CD14-positive monocyte (primary cell): ENCODE measurements at regions not wholly inside any gene's neighbourhood (a gene's known extent, or its start where the extent isn't known, plus 50 kb on each side); places are given as distances from the start of the nearest gene placed in this dataset.

ENCODE experiments used
- DNase-seq, 3 donors: peaks; one replicate each; pipeline ENCODE4 v3.0.0-alpha.2; 2011 to 2022
- H2AFZ ChIP-seq: 2 replicates; pipeline ENCODE4 v1.6.0; 2012; ENCODE audit warnings: mild to moderate bottlenecking, low read depth, low read length, inconsistent platforms; ENCODE audit not compliant: insufficient read depth, poor library complexity, severe bottlenecking
- H3K27ac ChIP-seq, 2 donors: 1 replicate in 1 of 2; 2 replicates in 1 of 2; pipeline ENCODE4 v1.5.1; 2012 to 2013; ENCODE audit warnings: low read length in 2 of 2, control low read depth in 1 of 2, inconsistent platforms in 1 of 2, low read depth in 1 of 2, mild to moderate bottlenecking in 1 of 2
- H3K27me3 ChIP-seq, 2 donors: one replicate each; pipeline versions ENCODE4 v1.6.0 to v1.6.1; 2011 to 2013; ENCODE audit warnings: low read length in 2 of 2; ENCODE audit not compliant: control insufficient read depth in 2 of 2, insufficient read depth in 2 of 2
- H3K36me3 ChIP-seq, 2 donors: replicated peaks in 1 of 2; 1 replicate in 1 of 2; 2 replicates in 1 of 2; pipeline versions ENCODE4 v1.5.1 to v1.6.1; 2012 to 2013; ENCODE audit warnings: low read length in 2 of 2, control low read depth in 1 of 2, inconsistent platforms in 1 of 2, mild to moderate bottlenecking in 1 of 2; ENCODE audit not compliant: insufficient read depth in 2 of 2, control insufficient read depth in 1 of 2
- H3K4me1 ChIP-seq, 2 donors: 1 replicate in 1 of 2; 2 replicates in 1 of 2; pipeline versions ENCODE4 v1.5.1 to v1.6.1; 2012 to 2013; ENCODE audit warnings: low read length in 2 of 2, control low read depth in 1 of 2, inconsistent platforms in 1 of 2, mild to moderate bottlenecking in 1 of 2, moderate library complexity in 1 of 2; ENCODE audit not compliant: insufficient read depth in 2 of 2, control insufficient read depth in 1 of 2
- H3K4me2 ChIP-seq: replicated peaks from 2 replicates; pipeline ENCODE3; 2012; ENCODE audit warnings: low read length, moderate library complexity, mild to moderate bottlenecking; ENCODE audit not compliant: poor library complexity, severe bottlenecking; ENCODE audit errors: extremely low read depth
- H3K4me3 ChIP-seq, 3 experiments: fragments of 200-600 bp in 1 of 3; sonication (generic) in 1 of 3; replicated peaks in 1 of 3; 1 replicate in 2 of 3; 2 replicates in 1 of 3; pipeline ENCODE4 v1.5.1; 2011 to 2013; ENCODE audit warnings: low read length in 3 of 3, mild to moderate bottlenecking in 3 of 3, control low read depth in 2 of 3, low read depth in 2 of 3, inconsistent platforms in 1 of 3, moderate library complexity in 1 of 3
- H3K79me2 ChIP-seq: 2 replicates; pipeline ENCODE4 v1.6.0; 2012; ENCODE audit warnings: mild to moderate bottlenecking, control low read depth, inconsistent platforms, low read length, moderate library complexity; ENCODE audit not compliant: insufficient read depth
- H3K9ac ChIP-seq: 2 replicates; pipeline ENCODE4 v1.6.0; 2017; ENCODE audit warnings: low read length, mild to moderate bottlenecking; ENCODE audit not compliant: insufficient read depth, poor library complexity, severe bottlenecking
- H3K9me3 ChIP-seq, 2 donors: replicated peaks in 1 of 2; 1 replicate in 1 of 2; 2 replicates in 1 of 2; pipeline versions ENCODE4 v1.5.1 to v1.6.1; 2012 to 2013; ENCODE audit warnings: low read length in 2 of 2, control low read depth in 1 of 2; ENCODE audit not compliant: control insufficient read depth in 1 of 2, insufficient read depth in 1 of 2
- H4K20me1 ChIP-seq: 2 replicates; pipeline ENCODE4 v1.6.0; 2012; ENCODE audit warnings: mild to moderate bottlenecking, low read length, control low read depth, moderate library complexity; ENCODE audit not compliant: insufficient read depth
- H3K27ac Mint-ChIP-seq, 7 donors: one replicate each; pipeline ENCODE4 v1.8.0; 2020; ENCODE audit warnings: mild to moderate bottlenecking in 7 of 7, mixed read lengths in 7 of 7, moderate library complexity in 6 of 7, inconsistent platforms in 2 of 7
- H3K27me3 Mint-ChIP-seq, 3 donors: one replicate each; pipeline ENCODE4 v1.8.0; 2021 to 2022; ENCODE audit warnings: low read depth in 3 of 3, mild to moderate bottlenecking in 3 of 3, mixed read lengths in 3 of 3, moderate library complexity in 3 of 3, inconsistent platforms in 1 of 3
- H3K36me3 Mint-ChIP-seq, 2 donors: one replicate each; pipeline ENCODE4 v1.8.0; 2020; ENCODE audit warnings: mixed read lengths in 2 of 2, inconsistent platforms in 1 of 2, mild to moderate bottlenecking in 1 of 2
- H3K4me1 Mint-ChIP-seq: one replicate; pipeline ENCODE4 v1.8.0; 2020; ENCODE audit warnings: mild to moderate bottlenecking, mixed read lengths
- H3K4me3 Mint-ChIP-seq, 2 donors: one replicate each; pipeline ENCODE4 v1.8.0; 2020; ENCODE audit warnings: mild to moderate bottlenecking in 2 of 2, mixed read lengths in 2 of 2, moderate library complexity in 1 of 2
- H3K9me3 Mint-ChIP-seq, 7 donors: one replicate each; pipeline ENCODE4 v1.8.0; 2020 to 2022; ENCODE audit warnings: mixed read lengths in 7 of 7, mild to moderate bottlenecking in 6 of 7, moderate library complexity in 6 of 7, inconsistent platforms in 2 of 7
- WGBS: methylation state at CpG from one replicate; pipeline ENCODE4 v1.1.5; 2013; ENCODE audit warnings: missing lambda C conversion rate; ENCODE audit not compliant: insufficient coverage; 5-methylcytosine and 5-hydroxymethylcytosine counted together
- intact Hi-C, 2 donors: fragments of 100-400 bp; cut with micrococcal nuclease; formaldehyde crosslinking; loops; one replicate each; pipeline versions ENCODE4 v1.15.0 to v1.15.1; 2023
- TF ChIP-seq, protein P1 (sequence below): fragments of 200-600 bp; IDR thresholded peaks from one replicate; pipeline ENCODE4 v1.8.0; 2022; ENCODE audit warnings: antibody characterized with exemption, mild to moderate bottlenecking

DNA sequence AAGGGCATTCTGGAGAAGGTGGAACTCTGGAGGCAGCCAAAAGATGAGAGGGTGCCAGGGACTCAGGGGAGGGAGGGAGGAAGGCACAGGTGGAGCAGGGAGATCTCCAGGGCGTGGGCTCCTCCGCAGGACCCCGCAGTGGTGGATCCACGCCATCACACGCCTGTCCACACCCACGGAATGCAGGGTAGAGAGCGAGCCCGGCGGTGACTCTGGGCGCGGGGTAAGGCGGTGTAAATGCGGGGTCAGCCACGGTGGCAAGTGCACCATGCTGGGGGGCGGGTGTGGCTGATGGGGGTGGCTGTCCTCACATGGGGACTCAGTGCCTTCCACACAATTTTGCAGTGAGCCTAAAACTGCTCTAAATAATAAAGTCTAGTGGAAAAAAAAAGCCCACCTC is 105.1 kb upstream of the TTC34 start:
- TF ChIP-seq, protein P1, sequence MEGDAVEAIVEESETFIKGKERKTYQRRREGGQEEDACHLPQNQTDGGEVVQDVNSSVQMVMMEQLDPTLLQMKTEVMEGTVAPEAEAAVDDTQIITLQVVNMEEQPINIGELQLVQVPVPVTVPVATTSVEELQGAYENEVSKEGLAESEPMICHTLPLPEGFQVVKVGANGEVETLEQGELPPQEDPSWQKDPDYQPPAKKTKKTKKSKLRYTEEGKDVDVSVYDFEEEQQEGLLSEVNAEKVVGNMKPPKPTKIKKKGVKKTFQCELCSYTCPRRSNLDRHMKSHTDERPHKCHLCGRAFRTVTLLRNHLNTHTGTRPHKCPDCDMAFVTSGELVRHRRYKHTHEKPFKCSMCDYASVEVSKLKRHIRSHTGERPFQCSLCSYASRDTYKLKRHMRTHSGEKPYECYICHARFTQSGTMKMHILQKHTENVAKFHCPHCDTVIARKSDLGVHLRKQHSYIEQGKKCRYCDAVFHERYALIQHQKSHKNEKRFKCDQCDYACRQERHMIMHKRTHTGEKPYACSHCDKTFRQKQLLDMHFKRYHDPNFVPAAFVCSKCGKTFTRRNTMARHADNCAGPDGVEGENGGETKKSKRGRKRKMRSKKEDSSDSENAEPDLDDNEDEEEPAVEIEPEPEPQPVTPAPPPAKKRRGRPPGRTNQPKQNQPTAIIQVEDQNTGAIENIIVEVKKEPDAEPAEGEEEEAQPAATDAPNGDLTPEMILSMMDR, result no peak
- Histone ChIP-seq H3K36me3 (no peaks in the 10 kb centered on the region), H3K4me2 (no peak overlapping the region), H3K4me3 (no peak overlapping the region), H3K9me3 (no peaks in the 10 kb centered on the region), H3K27ac (no peak overlapping the region), H3K9ac (no peak overlapping the region), H2AFZ (no peak overlapping the region), H3K4me1 (no peaks in the 10 kb centered on the region), H4K20me1 (no peaks in the 10 kb centered on the region), H3K27me3 (no peaks in the 10 kb centered on the region), H3K79me2 (no peaks in the 10 kb centered on the region)
- Mint-ChIP-seq H3K27me3 (peaks cover 0 to 3% (median 3%) of the 10 kb centered on the region in 3 donors), H3K27ac (no peak overlapping the region), H3K4me1 (no peaks in the 10 kb centered on the region), H3K36me3 (no peaks in the 10 kb centered on the region), H3K4me3 (no peak overlapping the region), H3K9me3 (no peaks in the 10 kb centered on the region)
- WGBS, result 90% methylated on average over 7 of the region's 15 CpGs
- intact Hi-C loops, result no loop called here
- no peak for DNase-seq

DNA sequence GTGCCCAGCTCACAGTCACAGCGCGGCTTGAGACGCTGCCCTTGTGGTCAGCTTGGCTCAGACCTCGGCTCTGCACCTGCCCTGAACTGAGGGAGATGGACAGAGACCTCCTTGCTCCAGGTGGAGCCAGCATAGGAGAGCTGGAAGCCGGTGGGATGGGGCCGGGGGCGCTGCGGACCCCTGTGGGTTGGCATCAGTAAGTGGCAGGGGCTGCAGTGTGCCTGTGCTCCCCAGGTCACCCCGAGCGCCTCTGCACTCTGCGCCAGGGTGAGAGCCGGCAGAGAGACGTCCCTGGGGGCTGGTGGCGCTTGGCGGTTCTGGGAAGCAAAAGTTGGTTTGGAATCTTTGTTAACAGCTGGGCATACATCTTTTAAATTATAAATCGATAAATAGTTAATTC is 105.6 kb upstream of the TTC34 start:
- Mint-ChIP-seq H3K4me1 (no peaks in the 10 kb centered on the region), H3K27ac (no peak overlapping the region), H3K36me3 (no peaks in the 10 kb centered on the region), H3K4me3 (no peak overlapping the region), H3K27me3 (peaks cover 0 to 3% (median 3%) of the 10 kb centered on the region in 3 donors), H3K9me3 (no peaks in the 10 kb centered on the region)
- Histone ChIP-seq H3K4me2 (no peak overlapping the region), H3K27me3 (no peaks in the 10 kb centered on the region), H2AFZ (no peak overlapping the region), H3K4me3 (no peak overlapping the region), H3K36me3 (no peaks in the 10 kb centered on the region), H3K9me3 (no peaks in the 10 kb centered on the region), H3K9ac (no peak overlapping the region), H4K20me1 (no peaks in the 10 kb centered on the region), H3K27ac (no peak overlapping the region), H3K4me1 (no peaks in the 10 kb centered on the region), H3K79me2 (no peaks in the 10 kb centered on the region)
- TF ChIP-seq, protein P1, result no peak
- WGBS, result 91% methylated on average over 9 of the region's 16 CpGs
- DNase-seq, result no peak
- intact Hi-C loops, result no loop called here
